HEK293T (cell line): ENCODE measurements at regions not wholly inside any gene's neighbourhood (a gene's known extent, or its start where the extent isn't known, plus 50 kb on each side); places are given as distances from the start of the nearest gene placed in this dataset.

Source experiments
- CTCF ChIA-PET: fragments of 350-600 bp; formaldehyde crosslinking; extraction: SDS; loops from one replicate; lab custom pipeline; 2021; ENCODE audit warnings: antibody characterized with exemption, inconsistent platforms; lab: Yijun Ruan, JAX
- POLR2A ChIA-PET: fragments of 350-600 bp; formaldehyde crosslinking; extraction: SDS; loops from one replicate; lab custom pipeline; 2020; ENCODE audit warnings: antibody characterized with exemption, inconsistent platforms; lab: Yijun Ruan, JAX
- DNase-seq: peaks from one replicate; pipeline ENCODE4 v3.0.0; 2012; ENCODE audit warnings: mixed read lengths; ENCODE audit errors: extremely low spot score
- ARNT ChIP-seq: fragments of 450-650 bp; IDR thresholded peaks from 2 replicates; pipeline ENCODE4 v1.6.1; 2017; ENCODE audit warnings: mild to moderate bottlenecking
- BHLHE40 ChIP-seq: fragments of 450-650 bp; IDR thresholded peaks from 2 replicates; pipeline ENCODE4 v1.6.1; 2016; ENCODE audit warnings: mild to moderate bottlenecking, moderate library complexity, borderline replicate concordance
- ELF4 ChIP-seq: fragments of 450-650 bp; IDR thresholded peaks from 2 replicates; pipeline ENCODE4 v1.6.1; 2017; ENCODE audit warnings: antibody characterized with exemption
- FOXA1 ChIP-seq: fragments of 450-650 bp; IDR thresholded peaks from 2 replicates; pipeline ENCODE4 v1.6.1; 2016; ENCODE audit warnings: mild to moderate bottlenecking
- FOXK2 ChIP-seq: fragments of 450-650 bp; IDR thresholded peaks from 2 replicates; pipeline ENCODE4 v1.6.1; 2016; ENCODE audit warnings: mild to moderate bottlenecking
- FOXM1 ChIP-seq: fragments of 450-650 bp; IDR thresholded peaks from 2 replicates; pipeline ENCODE4 v1.6.1; 2017; ENCODE audit warnings: mild to moderate bottlenecking, borderline replicate concordance
- HDGF ChIP-seq: fragments of 450-650 bp; IDR thresholded peaks from 2 replicates; pipeline ENCODE4 v1.6.1; 2017; ENCODE audit warnings: antibody characterized with exemption, borderline replicate concordance
- LEF1 ChIP-seq: fragments of 450-650 bp; IDR thresholded peaks from 2 replicates; pipeline ENCODE4 v1.6.1; 2017; ENCODE audit warnings: mild to moderate bottlenecking, borderline replicate concordance
- NFRKB ChIP-seq: fragments of 450-650 bp; IDR thresholded peaks from 2 replicates; pipeline ENCODE4 v1.6.1; 2016; ENCODE audit warnings: mild to moderate bottlenecking, moderate library complexity
- SP1 ChIP-seq: fragments of 450-650 bp; IDR thresholded peaks from 2 replicates; pipeline ENCODE4 v1.6.1; 2017
- TARDBP ChIP-seq: fragments of 450-650 bp; IDR thresholded peaks from 2 replicates; pipeline ENCODE4 v1.6.1; 2016
- ZNF384 ChIP-seq: fragments of 450-650 bp; IDR thresholded peaks from 2 replicates; pipeline ENCODE4 v1.6.1; 2016
- TF ChIP-seq, protein P1 (sequence below): fragments of 450-650 bp; IDR thresholded peaks from 2 replicates; pipeline ENCODE4 v1.6.1; 2016

DNA sequence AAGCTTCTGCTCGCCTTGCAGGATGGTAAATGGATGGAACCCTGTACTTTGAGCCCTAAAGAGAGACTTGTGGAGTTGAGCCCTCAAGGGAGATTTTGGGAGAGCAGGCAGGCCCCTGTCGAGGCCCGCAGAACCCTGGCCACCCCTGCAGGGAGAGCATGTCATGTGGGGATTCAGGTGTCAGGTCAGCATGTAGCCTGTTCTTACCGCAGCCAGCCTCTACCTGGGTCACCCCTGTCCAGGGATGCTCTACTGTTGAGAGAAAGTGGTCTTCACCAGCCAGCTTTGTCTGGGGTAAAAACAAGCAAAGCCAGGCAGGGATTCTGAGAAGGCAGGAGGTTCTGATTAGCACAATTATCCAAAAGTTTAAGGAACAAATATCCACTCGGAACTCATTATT lies 55.6 kb upstream of the PROKR2 start:
- ChIA-PET CTCF (interaction anchor here (0.6 kb wide), 1 partner anchor 28 kb away, joined by 3 read pairs; no protein-coding TSS in a partner anchor), POLR2A (no interaction called here)
- DNase-seq = no peak
- TF ChIP-seq SP1 (no peak), NFRKB (no peak), FOXK2 (no peak), HDGF (no peak), FOXM1 (no peak), ZNF384 (no peak)
- TF ChIP-seq, protein P1, sequence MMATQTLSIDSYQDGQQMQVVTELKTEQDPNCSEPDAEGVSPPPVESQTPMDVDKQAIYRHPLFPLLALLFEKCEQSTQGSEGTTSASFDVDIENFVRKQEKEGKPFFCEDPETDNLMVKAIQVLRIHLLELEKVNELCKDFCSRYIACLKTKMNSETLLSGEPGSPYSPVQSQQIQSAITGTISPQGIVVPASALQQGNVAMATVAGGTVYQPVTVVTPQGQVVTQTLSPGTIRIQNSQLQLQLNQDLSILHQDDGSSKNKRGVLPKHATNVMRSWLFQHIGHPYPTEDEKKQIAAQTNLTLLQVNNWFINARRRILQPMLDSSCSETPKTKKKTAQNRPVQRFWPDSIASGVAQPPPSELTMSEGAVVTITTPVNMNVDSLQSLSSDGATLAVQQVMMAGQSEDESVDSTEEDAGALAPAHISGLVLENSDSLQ = no peak

DNA sequence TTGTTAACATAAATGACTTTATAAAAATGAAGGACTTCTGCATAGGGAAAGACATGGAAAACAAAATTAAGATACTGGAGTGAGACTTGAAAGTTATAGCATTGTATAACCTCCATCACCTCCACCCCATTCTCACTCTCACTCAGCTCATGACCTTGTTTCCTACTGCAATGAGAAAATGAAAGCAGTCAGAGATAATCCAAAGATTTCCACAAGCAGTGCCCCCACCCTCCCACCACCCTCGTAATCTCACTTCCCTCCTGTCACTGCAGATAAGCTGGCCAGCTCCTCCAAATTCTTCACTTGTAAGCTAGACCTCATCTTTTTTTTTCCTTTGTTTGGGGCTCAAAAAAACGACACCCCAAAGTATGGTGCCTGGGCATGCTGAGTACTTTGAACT lies 52.9 kb upstream of the PROKR2 start:
- CTCF ChIA-PET = no interaction called here
- DNase-seq = no peak
- POLR2A ChIA-PET = no interaction called here
- no peak for TF ChIP-seq TARDBP
- TF ChIP-seq, protein P1 = no peak
- TF ChIP-seq ARNT = no peak
- TF ChIP-seq BHLHE40 = no peak
- no peak for TF ChIP-seq LEF1
- no peak for TF ChIP-seq ELF4
- TF ChIP-seq SP1 = no peak
- TF ChIP-seq HDGF = no peak
- no peak for TF ChIP-seq FOXA1
- no peak for TF ChIP-seq ZNF384
